Activated naive CD8-positive, alpha-beta T cell treated with anti-CD3 and anti-CD28 coated beads, Interleukin-2, amount 50 U/mL, for 24 hours (primary cell): ENCODE measurements at regions not wholly inside any gene's neighbourhood (a gene's known extent, or its start where the extent isn't known, plus 50 kb on each side); places are given as distances from the start of the nearest gene placed in this dataset.
"Not testable (repeated sequence)": the region's sequence is repeated elsewhere in the genome, so short reads cannot be mapped to it uniquely, and the experiment has no call there.

Experiments
- ATAC-seq: fragments of 150-1000 bp; cut with Tn5 transposase; one replicate; pipeline ENCODE4 v1.10.0; 2021
- DNase-seq: peaks from one replicate; pipeline ENCODE4 v3.0.0; 2021
- H3K27ac Mint-ChIP-seq: one replicate; pipeline ENCODE4 v1.8.0; 2021; ENCODE audit warnings: mild to moderate bottlenecking, mixed read lengths
- H3K27me3 Mint-ChIP-seq: one replicate; pipeline ENCODE4 v1.8.0; 2021; ENCODE audit warnings: mixed read lengths
- H3K36me3 Mint-ChIP-seq: one replicate; pipeline ENCODE4 v1.8.0; 2021; ENCODE audit warnings: low read depth, mixed read lengths
- H3K4me1 Mint-ChIP-seq: one replicate; pipeline ENCODE4 v1.8.0; 2021; ENCODE audit warnings: mixed read lengths
- H3K4me3 Mint-ChIP-seq: one replicate; pipeline ENCODE4 v1.8.0; 2021; ENCODE audit warnings: mild to moderate bottlenecking, moderate library complexity, mixed read lengths
- H3K9me3 Mint-ChIP-seq: one replicate; pipeline ENCODE4 v1.8.0; 2021; ENCODE audit warnings: mixed read lengths

DNA sequence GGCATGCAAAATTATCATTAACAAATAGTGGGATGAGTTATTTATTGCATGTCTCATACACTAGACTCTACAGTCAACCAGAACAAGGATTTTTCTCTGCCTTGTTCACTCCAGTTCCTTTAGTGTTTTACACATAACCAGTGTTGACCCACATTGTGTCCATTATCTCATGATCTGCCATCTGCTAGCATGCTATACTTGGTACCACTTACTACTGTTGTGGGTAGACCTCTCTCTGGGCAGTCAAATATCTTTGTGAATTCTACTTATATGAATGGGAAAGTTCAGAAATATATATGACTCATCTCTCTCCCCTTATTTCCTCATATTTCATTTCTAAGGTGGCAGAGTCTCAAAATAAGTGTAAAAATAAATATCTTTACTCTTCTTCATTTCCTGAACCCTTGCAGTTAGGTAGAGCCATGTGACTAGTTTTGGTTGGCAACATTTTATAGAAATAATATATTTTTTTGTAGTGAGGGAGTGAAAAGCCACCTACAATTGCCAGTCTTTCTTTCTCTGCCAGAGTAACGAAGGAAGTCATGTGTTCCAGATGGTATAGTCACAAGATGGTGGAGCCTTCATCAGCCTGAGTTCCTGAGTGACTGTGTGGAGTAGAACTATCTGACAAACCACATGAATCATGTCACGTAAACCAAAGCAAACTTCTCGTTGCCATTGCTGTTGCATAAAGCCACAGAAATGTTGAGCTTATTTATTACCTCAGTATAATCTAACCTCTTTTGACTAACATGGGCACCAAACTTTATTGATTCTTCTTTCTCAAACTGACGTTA is 704.0 kb downstream of the RNF144A start:
- Mint-ChIP-seq H3K4me3 (no peak overlapping the region), H3K27me3 (no peaks in the 10 kb centered on the region), H3K9me3 (peaks cover 13% of the 10 kb centered on the region), H3K27ac (no peak overlapping the region), H3K36me3 (no peaks in the 10 kb centered on the region), H3K4me1 (peaks cover 26% of the 10 kb centered on the region)
- ATAC-seq: peak; percentile 43
- no peak for DNase-seq

DNA sequence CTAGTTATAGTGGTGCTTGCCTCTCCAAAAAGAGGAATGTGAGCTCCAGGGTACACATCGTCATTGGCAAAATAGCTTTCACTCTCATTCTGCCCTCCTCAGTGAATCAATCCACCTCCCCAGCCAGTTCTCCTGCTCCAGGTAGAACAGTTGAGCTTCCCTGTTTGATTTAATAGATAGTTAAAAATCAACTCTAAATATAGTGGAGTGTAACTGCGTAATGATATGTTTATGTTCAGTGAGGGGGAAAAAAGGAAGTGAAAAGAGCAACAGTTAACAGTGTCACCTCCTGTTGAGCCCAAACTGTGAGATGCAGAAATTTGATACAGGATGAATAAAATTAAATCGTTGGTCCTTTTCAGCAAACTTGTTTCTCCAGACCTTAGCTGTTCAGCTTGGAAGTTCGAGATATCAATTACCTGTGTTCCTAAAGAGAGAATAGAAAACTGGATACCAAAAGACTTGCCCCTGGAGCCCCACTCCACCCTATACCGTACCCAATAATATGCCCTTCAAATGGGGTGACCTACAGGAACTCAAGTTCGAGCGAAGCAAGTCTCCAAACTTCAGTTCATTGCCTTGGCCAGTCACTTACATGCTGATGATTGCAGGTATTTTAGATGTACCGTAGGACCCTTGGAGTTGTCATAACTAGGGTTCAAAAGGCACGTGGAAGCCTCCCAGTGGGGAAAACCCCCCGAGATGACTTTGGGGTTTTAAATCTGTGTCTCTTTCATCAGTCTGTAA is 708.4 kb downstream of the RNF144A start:
- no peaks in the 10 kb centered on the region for H3K36me3 Mint-ChIP-seq
- H3K4me3 Mint-ChIP-seq: no peak overlapping the region
- DNase-seq (no peak), ATAC-seq (no peak)
- peaks cover 13% of the 10 kb centered on the region for H3K4me1 Mint-ChIP-seq
- H3K27me3 Mint-ChIP-seq: no peaks in the 10 kb centered on the region
- H3K27ac Mint-ChIP-seq: no peak overlapping the region
- peaks cover 9% of the 10 kb centered on the region for H3K9me3 Mint-ChIP-seq

DNA sequence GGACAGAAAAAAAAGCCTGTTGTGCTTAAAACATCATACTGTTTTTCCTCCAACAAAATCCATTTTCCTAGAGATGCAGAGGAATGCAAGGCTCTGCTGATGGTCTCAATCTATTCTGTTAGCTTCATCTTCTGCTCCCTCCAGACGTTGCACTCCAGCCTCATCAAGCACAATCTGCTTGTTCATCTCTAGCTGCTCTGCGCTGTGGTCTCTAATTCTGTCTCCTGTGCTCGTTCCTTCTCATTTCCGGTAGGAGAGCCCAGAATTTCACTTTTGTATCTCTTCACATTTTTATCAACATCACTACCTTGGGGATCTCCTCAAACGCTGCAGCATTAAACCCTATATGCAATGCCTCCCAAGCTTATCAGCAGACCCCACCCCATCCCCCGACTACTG is 708.9 kb downstream of the RNF144A start:
- peaks cover 6% of the 10 kb centered on the region for H3K9me3 Mint-ChIP-seq

DNA sequence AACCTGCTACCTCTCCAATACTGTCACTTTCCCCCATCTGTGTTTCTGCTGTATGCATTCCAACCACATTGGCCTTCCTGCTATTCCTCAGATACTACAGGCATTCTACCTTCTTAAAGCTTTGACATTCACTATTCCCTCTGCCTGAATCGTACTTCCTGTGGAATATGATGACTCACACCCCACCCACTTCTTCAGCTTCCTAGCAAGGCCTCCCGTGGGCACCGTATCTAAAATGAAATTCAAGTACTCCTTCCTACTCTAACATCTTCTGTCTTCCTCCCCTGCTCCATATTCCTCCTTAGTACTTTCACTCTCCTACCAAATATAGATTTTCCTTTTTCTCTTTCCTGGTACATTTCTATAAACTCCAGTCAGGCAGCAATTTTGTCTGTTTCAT is 710.4 kb downstream of the RNF144A start:
- no peak overlapping the region for H3K4me3 Mint-ChIP-seq
- ATAC-seq: no peak
- H3K27me3 Mint-ChIP-seq: no peaks in the 10 kb centered on the region
- H3K36me3 Mint-ChIP-seq: no peaks in the 10 kb centered on the region
- no peak for DNase-seq
- no peaks in the 10 kb centered on the region for H3K4me1 Mint-ChIP-seq
- no peak overlapping the region for H3K27ac Mint-ChIP-seq
- H3K9me3 Mint-ChIP-seq: peaks cover 4% of the 10 kb centered on the region

More for the DNA sequence above, 708.9 kb downstream of the RNF144A start:
- peaks cover 7% of the 10 kb centered on the region for H3K4me1 Mint-ChIP-seq
- DNase-seq: no peak
- H3K36me3 Mint-ChIP-seq: no peaks in the 10 kb centered on the region
- H3K4me3 Mint-ChIP-seq: no peak overlapping the region
- H3K27ac Mint-ChIP-seq: no peak overlapping the region
- H3K27me3 Mint-ChIP-seq: no peaks in the 10 kb centered on the region
- ATAC-seq: no peak

GRCh38 chr2:7632420-7632819 is 715.2 kb downstream of the RNF144A start:
- no peaks in the 10 kb centered on the region for H3K4me1 Mint-ChIP-seq
- H3K27me3 Mint-ChIP-seq: no peaks in the 10 kb centered on the region
- DNase-seq (no peak), ATAC-seq (no peak)
- no peaks in the 10 kb centered on the region for H3K36me3 Mint-ChIP-seq
- H3K9me3 Mint-ChIP-seq: peaks cover 4% of the 10 kb centered on the region
- no peak overlapping the region for H3K27ac Mint-ChIP-seq
- no peak overlapping the region for H3K4me3 Mint-ChIP-seq

DNA sequence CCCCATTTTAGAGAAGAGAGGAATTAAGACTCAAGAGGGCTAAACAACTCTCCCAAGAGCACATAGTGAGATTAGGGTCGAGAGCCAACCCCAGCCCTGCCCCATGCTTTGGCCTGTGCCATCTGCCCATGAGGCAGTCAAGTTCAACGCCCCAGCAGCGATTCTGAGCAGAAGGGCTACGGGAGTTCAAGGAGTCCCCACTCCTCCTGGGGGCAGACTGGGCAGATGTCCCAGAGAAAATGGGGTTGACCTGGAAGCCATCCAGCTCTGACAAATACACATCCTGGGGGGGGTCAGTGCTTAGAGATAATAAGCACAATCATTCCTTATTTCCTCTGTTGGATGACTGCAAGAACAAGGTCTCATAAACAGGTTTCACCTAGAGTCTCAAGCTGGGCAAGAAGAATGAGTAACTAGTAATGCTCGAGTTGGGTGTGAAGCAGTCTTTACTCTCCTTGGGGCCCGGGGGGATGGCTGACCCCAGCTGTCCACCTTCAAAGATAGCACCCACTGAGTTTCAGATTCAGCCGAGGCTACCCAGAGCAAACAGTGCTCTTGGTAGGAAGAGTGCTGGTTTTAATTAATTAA is 716.4 kb downstream of the RNF144A start:
- peaks cover 4% of the 10 kb centered on the region for H3K9me3 Mint-ChIP-seq
- no peaks in the 10 kb centered on the region for H3K36me3 Mint-ChIP-seq
- H3K27me3 Mint-ChIP-seq: no peaks in the 10 kb centered on the region
- H3K4me1 Mint-ChIP-seq: no peaks in the 10 kb centered on the region
- no peak for DNase-seq
- H3K4me3 Mint-ChIP-seq: no peak overlapping the region
- no peak for ATAC-seq
- H3K27ac Mint-ChIP-seq: no peak overlapping the region

DNA sequence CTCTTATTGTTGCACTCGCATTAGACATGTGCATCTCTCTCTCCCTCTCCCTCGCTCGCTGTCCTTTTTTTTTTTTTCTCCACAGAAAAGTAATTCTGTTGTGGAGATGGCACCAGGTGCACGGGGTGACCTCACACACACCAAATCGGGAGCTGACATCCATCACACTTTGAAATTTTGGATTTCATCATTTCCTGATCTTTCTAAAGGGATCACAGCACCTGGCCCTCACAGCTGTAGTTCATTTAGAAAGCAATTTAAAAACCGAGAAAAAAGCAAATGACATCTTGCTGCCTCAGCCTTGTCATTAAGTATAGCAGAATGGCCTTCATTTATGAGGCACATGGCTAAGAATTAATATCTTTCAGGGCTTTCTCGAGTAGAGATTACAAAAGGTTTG is 717.2 kb downstream of the RNF144A start:
- DNase-seq: no peak
- Mint-ChIP-seq H3K27ac (no peak overlapping the region), H3K27me3 (no peaks in the 10 kb centered on the region), H3K36me3 (no peaks in the 10 kb centered on the region), H3K9me3 (peaks cover 4% of the 10 kb centered on the region), H3K4me1 (no peaks in the 10 kb centered on the region), H3K4me3 (no peak overlapping the region)
- ATAC-seq: no peak

DNA sequence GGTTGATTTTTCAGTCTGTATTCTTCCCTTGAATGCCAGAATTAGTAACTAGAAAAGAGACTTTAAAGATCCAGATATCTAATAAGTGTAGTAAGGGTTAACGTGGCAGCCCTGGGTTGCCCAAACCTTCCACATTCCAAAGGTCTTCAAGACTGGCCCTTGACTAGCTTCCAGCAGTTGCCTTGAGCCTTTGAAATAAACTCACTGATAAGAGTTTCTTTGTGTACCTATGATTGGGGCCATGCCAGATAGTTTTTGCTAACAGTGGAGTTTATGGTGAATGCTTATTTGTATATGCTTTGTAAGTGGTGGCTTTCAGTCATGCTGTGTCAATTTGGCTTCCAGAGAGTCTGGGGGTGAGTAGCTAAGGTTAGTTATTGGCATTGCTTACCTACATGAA is 722.3 kb downstream of the RNF144A start:
- DNase-seq (no peak), ATAC-seq (no peak)
- no peak overlapping the region for H3K4me3 Mint-ChIP-seq
- H3K9me3 Mint-ChIP-seq: peaks cover 22% of the 10 kb centered on the region
- no peaks in the 10 kb centered on the region for H3K4me1 Mint-ChIP-seq
- H3K27me3 Mint-ChIP-seq: no peaks in the 10 kb centered on the region
- peaks cover 12% of the 10 kb centered on the region for H3K36me3 Mint-ChIP-seq
- H3K27ac Mint-ChIP-seq: no peak overlapping the region

DNA sequence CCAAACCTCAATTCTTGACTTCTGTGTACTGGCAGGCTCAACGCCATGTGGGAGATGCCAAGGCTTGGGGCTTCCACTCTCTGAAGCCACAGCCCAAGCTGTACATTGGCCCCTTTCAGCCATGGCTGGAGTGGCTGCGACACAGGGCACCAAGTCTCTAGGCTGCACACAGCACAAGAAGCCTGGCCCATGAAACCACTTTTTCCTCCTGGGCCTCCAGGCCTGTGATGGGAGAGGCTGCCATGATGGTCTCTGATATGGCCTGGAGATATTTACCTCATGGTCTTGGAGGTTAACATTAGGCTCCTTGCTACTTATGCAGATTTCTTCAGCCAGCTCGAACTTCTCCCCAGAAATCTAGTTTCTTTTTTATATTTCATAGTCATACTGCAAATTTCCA is 724.1 kb downstream of the RNF144A start:
- Mint-ChIP-seq H3K36me3 (peaks cover 12% of the 10 kb centered on the region), H3K9me3 (peaks cover 24% of the 10 kb centered on the region)
- DNase-seq, ATAC-seq, H3K27ac Mint-ChIP-seq, H3K4me3 Mint-ChIP-seq, H3K4me1 Mint-ChIP-seq, H3K27me3 Mint-ChIP-seq: not testable (repeated sequence)

GRCh38 chr2:7646024-7646423 is 728.8 kb downstream of the RNF144A start:
- Mint-ChIP-seq H3K4me1 (peaks cover 22% of the 10 kb centered on the region), H3K36me3 (peaks cover 20% of the 10 kb centered on the region), H3K27me3 (no peaks in the 10 kb centered on the region), H3K27ac (no peak overlapping the region), H3K4me3 (no peak overlapping the region), H3K9me3 (peaks cover 42% of the 10 kb centered on the region)
- ATAC-seq (no peak), DNase-seq (no peak)

GRCh38 chr2:7646661-7647060 is 729.4 kb downstream of the RNF144A start:
- H3K36me3 Mint-ChIP-seq: peaks cover 20% of the 10 kb centered on the region
- peaks cover 23% of the 10 kb centered on the region for H3K4me1 Mint-ChIP-seq
- H3K27ac Mint-ChIP-seq: no peak overlapping the region
- DNase-seq: no peak
- H3K4me3 Mint-ChIP-seq: no peak overlapping the region
- peaks cover 44% of the 10 kb centered on the region for H3K9me3 Mint-ChIP-seq
- no peak for ATAC-seq
- no peaks in the 10 kb centered on the region for H3K27me3 Mint-ChIP-seq

DNA sequence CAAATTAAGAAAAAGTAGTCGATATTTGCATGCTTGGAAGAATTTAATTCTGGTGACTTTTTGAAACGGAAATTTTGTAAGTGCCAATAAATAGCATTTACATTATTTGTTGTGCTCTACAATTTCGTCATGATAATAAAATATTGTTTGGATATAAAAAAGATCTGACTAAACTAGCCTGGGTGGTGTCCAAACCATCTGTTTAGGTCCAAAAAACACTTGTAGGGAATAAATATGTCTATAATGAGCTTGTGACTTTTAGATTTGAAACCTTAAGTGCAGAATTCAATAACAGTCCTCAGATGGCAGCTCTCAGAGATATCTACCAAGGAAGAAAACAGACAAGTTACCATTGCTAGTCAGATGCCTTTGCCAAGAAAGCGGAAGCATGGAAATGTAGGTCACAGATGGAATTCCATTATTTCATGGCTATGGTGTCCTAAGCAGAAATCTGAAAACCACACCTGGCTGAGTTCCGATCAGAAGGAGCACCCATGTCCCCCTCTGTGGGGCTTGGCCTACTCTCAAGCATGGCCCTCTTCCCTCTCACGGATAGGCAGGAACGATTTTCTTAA is 731.1 kb downstream of the RNF144A start:
- peaks cover 41% of the 10 kb centered on the region for H3K9me3 Mint-ChIP-seq
- H3K27me3 Mint-ChIP-seq: no peaks in the 10 kb centered on the region
- H3K4me1 Mint-ChIP-seq: peaks cover 23% of the 10 kb centered on the region
- H3K4me3 Mint-ChIP-seq: no peak overlapping the region
- DNase-seq: no peak
- peaks cover 20% of the 10 kb centered on the region for H3K36me3 Mint-ChIP-seq
- no peak overlapping the region for H3K27ac Mint-ChIP-seq
- no peak for ATAC-seq

- DNase-seq: no peak
- Mint-ChIP-seq H3K9me3 (peaks cover 47% of the 10 kb centered on the region), H3K4me3 (peak overlapping the region; percentile 38), H3K27ac (peak overlapping the region; percentile 70), H3K27me3 (no peaks in the 10 kb centered on the region), H3K36me3 (peaks cover 22% of the 10 kb centered on the region), H3K4me1 (peaks cover 23% of the 10 kb centered on the region)
- ATAC-seq: no peak
Measured at GRCh38 chr2:7649461-7650228, 732.4 kb downstream of the RNF144A start.

DNA sequence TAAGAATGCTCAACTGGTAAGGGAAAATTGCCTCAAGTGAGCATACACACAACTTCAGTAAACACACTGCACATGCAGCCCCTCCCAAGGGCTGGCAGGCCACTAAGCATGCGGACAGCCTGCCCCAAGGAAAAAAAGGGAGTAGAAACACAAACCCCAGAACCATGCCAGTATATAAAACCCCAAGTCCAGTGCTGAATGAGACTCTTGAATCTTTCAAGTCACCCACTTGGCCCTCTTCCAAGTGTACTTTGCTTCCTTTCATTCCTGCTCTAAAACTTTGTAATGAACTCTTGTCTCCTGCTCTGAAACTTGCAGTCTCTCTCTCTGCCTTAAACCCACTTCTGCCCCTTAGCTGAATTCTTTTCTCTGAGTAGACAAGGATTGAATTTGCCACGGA is 736.4 kb downstream of the RNF144A start:
- no peak overlapping the region for H3K4me3 Mint-ChIP-seq
- ATAC-seq: no peak
- H3K9me3 Mint-ChIP-seq: peaks cover 40% of the 10 kb centered on the region
- H3K27ac Mint-ChIP-seq: no peak overlapping the region
- no peak for DNase-seq
- no peaks in the 10 kb centered on the region for H3K27me3 Mint-ChIP-seq
- H3K4me1 Mint-ChIP-seq: peaks cover 23% of the 10 kb centered on the region
- peaks cover 20% of the 10 kb centered on the region for H3K36me3 Mint-ChIP-seq
